ENCODE measurements at regions not wholly inside any gene's neighbourhood (a gene's known extent, or its start where the extent isn't known, plus 50 kb on each side); places are given as distances from the start of the nearest gene placed in this dataset.

GRCh38 chr4:176478076-176478475, 158.3 kb downstream of the SPCS3 start:
- TF ChIP-seq CTCF (IDR thresholded peaks at IDR 0.05): no peak
- DNase-seq: no peak
- peak in 1 of 8 donors; percentile 47 for ATAC-seq
- Histone ChIP-seq H3K4me1 (peaks cover 0 to 7% (median 0%) of the 10 kb centered on the region in 9 donors), H3K27me3 (no peaks in the 10 kb centered on the region), H3K36me3 (no peaks in the 10 kb centered on the region), H3K27ac (no peak overlapping the region), H3K9me3 (peaks cover 0 to 32% (median 0%) of the 10 kb centered on the region in 11 donors), H3K4me3 (no peak overlapping the region)
- WGBS, 2 donors: 23% methylated on average over 2 of the region's 2 CpGs
- intact Hi-C loops (cut with DNase I): no loop called here

- Histone ChIP-seq H3K4me1 (peaks cover 0 to 7% (median 0%) of the 10 kb centered on the region in 9 donors), H3K9me3 (peaks cover 0 to 22% (median 0%) of the 10 kb centered on the region in 11 donors), H3K4me3 (no peak overlapping the region), H3K27me3 (no peaks in the 10 kb centered on the region), H3K36me3 (no peaks in the 10 kb centered on the region), H3K27ac (no peak overlapping the region)
- DNase-seq (no peak), ATAC-seq (no peak)
- 81 to 84% methylated on average over 1 of the region's 1 CpG for WGBS, 2 donors
- intact Hi-C loops (cut with DNase I): no loop called here
- no peak for TF ChIP-seq CTCF (IDR thresholded peaks at IDR 0.05)
Measured at GRCh38 chr4:176479767-176480166, 160.0 kb downstream of the SPCS3 start.

- Histone ChIP-seq H3K4me1 (peaks cover 0 to 5% (median 0%) of the 10 kb centered on the region in 9 donors), H3K4me3 (no peak overlapping the region), H3K27ac (no peak overlapping the region), H3K27me3 (no peaks in the 10 kb centered on the region), H3K9me3 (no peaks in the 10 kb centered on the region), H3K36me3 (no peaks in the 10 kb centered on the region)
- DNase-seq (no peak), ATAC-seq (no peak)
- intact Hi-C loops (cut with DNase I): no loop called here
- no peak for TF ChIP-seq CTCF (IDR thresholded peaks at IDR 0.05)
- 23 to 56% methylated on average over 3 of the region's 3 CpGs for WGBS, 2 donors
Measured at GRCh38 chr4:176482972-176483371, 163.2 kb downstream of the SPCS3 start.

- Histone ChIP-seq H3K27me3 (no peaks in the 10 kb centered on the region), H3K4me3 (no peak overlapping the region), H3K27ac (no peak overlapping the region), H3K36me3 (no peaks in the 10 kb centered on the region), H3K4me1 (no peaks in the 10 kb centered on the region), H3K9me3 (no peaks in the 10 kb centered on the region)
- DNase-seq (no peak), ATAC-seq (no peak)
- TF ChIP-seq CTCF (IDR thresholded peaks at IDR 0.05): no peak
- WGBS, 2 donors: 80 to 88% methylated on average over 7 of the region's 7 CpGs
- intact Hi-C loops (cut with DNase I): no loop called here
Measured at GRCh38 chr4:176484301-176484984, 164.7 kb downstream of the SPCS3 start.
